Stimulated activated naive CD4-positive, alpha-beta T cell treated with Interleukin-2 at 50 U/mL for 16 hours (primary cell): ENCODE measurements at regions not wholly inside any gene's neighbourhood (a gene's known extent, or its start where the extent isn't known, plus 50 kb on each side); places are given as distances from the start of the nearest gene placed in this dataset.
A peak's percentile ranks its signal among the peaks of the same experiment; 100 is the strongest.

ENCODE experiments used
- DNase-seq: peaks from one replicate; lab custom pipeline; 2025; lab: John Stamatoyannopoulos, UW

GRCh38 chrX:69228732-69229131 lies 63.5 kb upstream of the PJA1 start:
- no peak for DNase-seq

DNA sequence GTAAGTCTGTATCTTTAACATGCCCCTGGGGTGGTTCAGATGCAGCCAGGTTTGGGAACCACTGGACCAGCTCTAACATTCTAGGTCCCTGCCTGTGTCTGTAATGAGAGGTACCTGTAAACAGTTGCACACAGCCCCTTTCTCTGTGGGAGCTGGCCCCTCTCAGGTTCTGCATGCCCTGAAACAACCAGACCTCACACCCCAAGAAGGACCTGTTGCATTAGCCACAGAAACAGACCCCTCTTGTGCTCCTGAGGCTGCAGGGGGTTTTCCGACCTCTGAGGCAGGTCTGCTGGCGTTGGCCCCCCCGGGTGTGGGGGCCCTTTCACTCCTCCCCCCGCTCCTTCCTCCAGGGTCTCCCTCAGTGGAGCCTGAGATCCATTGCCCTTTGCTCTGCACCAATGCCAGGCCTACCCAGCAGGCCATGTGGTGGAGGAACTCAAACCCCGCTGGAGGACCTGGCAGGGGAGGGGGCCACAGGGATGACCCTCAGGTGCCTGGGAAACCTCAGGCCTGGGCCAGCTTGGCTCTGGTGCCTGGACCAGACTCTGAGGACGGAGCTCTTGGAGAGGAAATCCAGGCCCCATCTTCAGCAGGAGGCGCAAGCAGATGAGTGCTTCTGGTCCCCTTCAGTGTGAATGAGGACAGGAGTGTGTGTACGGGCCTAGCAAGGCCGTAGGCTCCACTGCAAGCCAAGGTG lies 61.4 kb upstream of the PJA1 start:
- DNase-seq: no peak

GRCh38 chrX:69222103-69223090 lies 57.1 kb upstream of the PJA1 start:
- DNase-seq: peak; percentile 34

DNA sequence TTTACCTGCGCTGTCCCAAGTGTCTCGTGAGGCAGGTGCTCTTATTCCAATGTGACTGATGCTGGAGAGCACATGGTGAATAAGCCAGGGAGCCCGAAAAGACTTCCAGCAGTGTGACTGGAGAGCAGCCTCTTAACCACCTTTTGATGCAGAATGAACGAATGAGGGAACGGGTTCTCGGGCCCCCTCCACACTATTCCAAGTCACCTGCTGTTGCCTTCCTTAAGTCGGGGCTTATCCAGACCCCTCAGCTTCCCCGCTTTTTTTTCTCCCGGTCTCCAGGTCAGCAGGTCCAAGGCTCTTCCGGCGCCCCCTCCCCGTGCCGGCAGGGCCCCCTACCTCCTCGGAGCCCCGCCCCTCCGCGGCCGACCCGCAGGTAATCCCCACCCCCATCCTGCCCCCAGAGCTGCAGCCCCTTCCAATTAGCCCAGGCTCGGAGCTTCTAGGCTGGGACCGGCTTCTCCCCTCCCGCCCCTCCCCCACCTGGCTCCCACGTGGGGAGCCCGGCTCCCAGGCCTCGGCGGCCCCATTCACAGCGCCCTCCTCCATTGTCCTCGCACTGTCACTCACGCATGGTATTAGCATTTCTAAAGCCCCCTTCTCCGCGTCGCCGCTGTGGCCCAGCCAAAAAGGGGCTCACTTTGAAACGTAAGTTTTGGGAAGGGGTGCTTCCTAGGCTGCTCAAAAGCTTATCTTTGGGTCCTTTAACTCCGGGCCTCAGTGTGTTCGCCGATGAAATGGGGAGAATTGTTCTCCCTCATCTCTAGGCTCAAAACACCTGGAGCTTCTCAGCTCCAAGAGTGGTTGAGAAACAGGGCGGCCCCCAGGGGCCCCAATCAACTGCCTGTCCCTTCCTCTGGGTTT lies 56.2 kb upstream of the PJA1 start:
- no peak for DNase-seq

GRCh38 chrX:69218407-69218997 lies 53.2 kb upstream of the PJA1 start:
- DNase-seq: no peak

- no peak for DNase-seq
Measured at GRCh38 chrX:69216911-69217310, 51.7 kb upstream of the PJA1 start.

DNA sequence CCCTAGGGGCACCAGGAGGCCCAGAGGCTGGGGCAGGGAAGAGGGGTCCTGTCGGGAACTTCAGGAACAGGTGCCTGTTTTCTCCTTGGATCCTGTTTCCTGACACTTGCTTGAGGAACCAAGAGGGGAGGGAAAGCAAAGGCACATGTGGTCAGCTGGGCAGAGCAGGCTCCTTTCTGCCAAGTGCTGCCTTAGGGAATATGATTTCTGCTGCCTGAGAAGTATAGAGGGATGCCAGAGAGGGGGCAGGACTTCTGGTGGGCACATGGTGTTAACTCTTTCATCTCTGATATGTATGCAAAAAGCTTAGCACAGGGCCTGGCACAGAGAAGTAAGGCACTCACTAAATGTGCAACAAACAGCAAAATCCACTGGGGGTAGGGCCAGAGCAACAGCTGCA lies 51.2 kb upstream of the PJA1 start:
- no peak for DNase-seq

DNA sequence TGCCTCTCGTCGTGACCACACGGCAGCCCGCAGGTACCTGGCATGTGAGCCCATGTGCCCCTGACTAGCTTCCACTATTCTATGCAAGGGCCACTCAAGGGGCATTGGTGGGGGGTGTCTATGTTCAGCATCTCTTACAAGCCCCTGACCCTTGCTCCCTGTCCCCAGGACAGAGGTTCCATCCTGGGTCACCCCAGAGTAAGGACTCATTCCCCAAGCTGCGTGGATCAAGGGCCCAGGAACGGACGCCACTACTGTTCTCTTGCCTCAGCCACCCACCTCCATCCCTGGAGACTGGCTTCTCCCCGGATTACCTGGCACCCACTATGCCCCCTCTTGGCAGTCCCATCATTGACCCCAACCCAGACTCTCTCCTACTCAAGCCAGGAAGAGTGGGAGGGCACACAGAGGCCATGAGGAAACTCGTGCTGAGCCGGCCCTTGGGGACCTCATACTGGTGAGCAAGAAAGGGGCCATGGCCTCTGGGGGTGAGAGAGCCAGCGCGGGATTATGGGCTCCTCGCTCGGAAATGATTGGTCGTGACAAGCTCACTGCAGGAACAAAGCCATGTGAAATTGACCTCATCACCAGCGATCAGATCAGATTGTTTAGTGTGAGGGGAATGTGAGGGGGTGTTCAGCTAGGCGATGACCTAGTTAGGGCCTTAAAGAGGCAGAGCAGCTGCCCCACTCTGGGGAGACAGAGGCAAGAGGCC lies 50.1 kb upstream of the PJA1 start:
- DNase-seq: no peak
